DOHH2 (cell line): ENCODE measurements at regions not wholly inside any gene's neighbourhood (a gene's known extent, or its start where the extent isn't known, plus 50 kb on each side); places are given as distances from the start of the nearest gene placed in this dataset.
A peak's percentile ranks its signal among the peaks of the same experiment; 100 is the strongest.

ENCODE experiments used
- H3F3A ChIP-seq: fragments of 200-600 bp; sonication (generic), shearing (Covaris generic); 2 replicates; pipeline ENCODE4 v1.6.0; 2016; ENCODE audit warnings: antibody characterized with exemption, mild to moderate bottlenecking; ENCODE audit not compliant: control insufficient read depth, insufficient read depth
- H3K27ac ChIP-seq: fragments of 200-600 bp; sonication (generic); 2 replicates; pipeline ENCODE4 v1.5.1; 2014; ENCODE audit warnings: low read depth, mild to moderate bottlenecking, low read length, moderate library complexity
- H3K27me3 ChIP-seq: fragments of 200-600 bp; sonication (generic); 2 replicates; pipeline ENCODE4 v1.6.1; 2014; ENCODE audit warnings: mild to moderate bottlenecking, low read length, mixed read lengths; ENCODE audit not compliant: control insufficient read depth
- H3K36me3 ChIP-seq: fragments of 200-600 bp; sonication (generic); 2 replicates; pipeline ENCODE4 v1.6.1; 2014; ENCODE audit warnings: mild to moderate bottlenecking, low read length, moderate library complexity, mixed read lengths; ENCODE audit not compliant: control insufficient read depth
- H3K4me1 ChIP-seq: fragments of 200-600 bp; sonication (generic); 2 replicates; pipeline ENCODE4 v1.6.1; 2014; ENCODE audit warnings: mild to moderate bottlenecking, low read length, mixed read lengths; ENCODE audit not compliant: control insufficient read depth
- H3K4me2 ChIP-seq: fragments of 200-600 bp; sonication (generic); 2 replicates; pipeline ENCODE4 v1.6.0; 2014; ENCODE audit warnings: mild to moderate bottlenecking, low read length, moderate library complexity
- H3K4me3 ChIP-seq: fragments of 200-600 bp; sonication (generic); 2 replicates; pipeline ENCODE4 v1.5.1; 2014; ENCODE audit warnings: mild to moderate bottlenecking, low read length, mixed read lengths
- H3K79me2 ChIP-seq: fragments of 200-600 bp; sonication (generic); 2 replicates; pipeline ENCODE4 v1.6.1; 2014; ENCODE audit warnings: mild to moderate bottlenecking, low read length, mixed read lengths; ENCODE audit not compliant: control insufficient read depth
- H3K9me2 ChIP-seq: fragments of 200-600 bp; sonication (generic); replicated peaks from 2 replicates; pipeline ENCODE4 v1.6.1; 2014; ENCODE audit warnings: mild to moderate bottlenecking, low read length, mixed read lengths; ENCODE audit not compliant: control insufficient read depth
- H3K9me3 ChIP-seq: fragments of 200-600 bp; sonication (generic); 2 replicates; pipeline ENCODE4 v1.6.1; 2014; ENCODE audit warnings: antibody characterized with exemption, low read length, mixed read lengths; ENCODE audit not compliant: control insufficient read depth, insufficient read depth
- H4K20me1 ChIP-seq: fragments of 200-600 bp; sonication (generic); 2 replicates; pipeline ENCODE4 v1.6.0; 2014; ENCODE audit warnings: low read depth, mild to moderate bottlenecking, antibody characterized with exemption, low read length, moderate library complexity; ENCODE audit not compliant: control insufficient read depth, insufficient read depth
- EZH2phosphoT487 ChIP-seq: fragments of 200-600 bp; sonication (generic); IDR thresholded peaks from 2 replicates; pipeline ENCODE4 v1.6.1; 2017; ENCODE audit warnings: borderline replicate concordance, mild to moderate bottlenecking, antibody characterized with exemption, low read length, moderate library complexity, mixed read lengths
- TF ChIP-seq, protein P1 (sequence below): fragments of 200-600 bp; sonication (generic); IDR thresholded peaks from one replicate; pipeline ENCODE4 v1.5.1; 2014; ENCODE audit warnings: antibody characterized with exemption, mild to moderate bottlenecking, low read depth, low read length; ENCODE audit not compliant: poor library complexity, severe bottlenecking

DNA sequence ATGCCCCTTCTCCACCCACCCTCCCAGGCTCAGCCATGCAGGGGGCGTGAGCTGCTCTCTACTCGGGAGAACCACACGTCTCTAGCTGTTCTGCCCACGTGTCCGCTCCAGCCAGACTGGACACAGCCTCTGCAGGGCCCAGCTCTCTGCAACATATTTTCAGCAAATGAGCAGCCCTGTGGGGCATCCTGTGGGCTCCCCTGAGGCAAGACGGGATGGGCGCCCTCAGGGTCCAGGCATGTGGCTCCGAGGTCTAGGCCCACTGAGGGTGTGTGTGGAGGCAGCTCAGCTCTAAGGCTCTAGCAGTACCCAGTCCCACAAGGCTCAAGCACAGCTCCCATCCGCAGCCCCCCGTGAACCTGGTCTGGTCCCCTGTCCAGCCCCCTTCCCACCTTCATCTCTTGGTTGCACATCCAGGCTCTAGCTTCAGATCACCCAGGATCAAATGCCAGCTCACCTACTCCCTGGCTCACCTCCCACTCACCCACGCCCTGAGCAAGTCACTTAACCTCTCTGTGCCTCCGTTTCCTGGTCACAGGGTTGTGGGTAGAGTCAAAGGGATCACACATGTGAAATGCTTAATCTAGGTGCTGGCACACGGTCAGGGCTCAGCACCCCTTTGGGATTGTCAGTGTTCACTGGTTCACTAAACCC, 57.8 kb upstream of the TCF20 start:
- Histone ChIP-seq H4K20me1 (peaks cover 8% of the 10 kb centered on the region; the same call in 1 of the 2 replicates), H3K27ac (no peak overlapping the region), H3K9me2 (no peaks in the 10 kb centered on the region), H3K4me1 (peaks cover 23% of the 10 kb centered on the region), H3K79me2 (no peaks in the 10 kb centered on the region), H3F3A (no peaks in the 10 kb centered on the region), H3K4me3 (no peak overlapping the region), H3K9me3 (no peaks in the 10 kb centered on the region), H3K27me3 (0 out of 2 replicates have a peak, but pooled peaks cover 3% of the 10 kb centered on the region), H3K36me3 (no peaks in the 10 kb centered on the region), H3K4me2 (no peak overlapping the region)
- TF ChIP-seq, protein P1, sequence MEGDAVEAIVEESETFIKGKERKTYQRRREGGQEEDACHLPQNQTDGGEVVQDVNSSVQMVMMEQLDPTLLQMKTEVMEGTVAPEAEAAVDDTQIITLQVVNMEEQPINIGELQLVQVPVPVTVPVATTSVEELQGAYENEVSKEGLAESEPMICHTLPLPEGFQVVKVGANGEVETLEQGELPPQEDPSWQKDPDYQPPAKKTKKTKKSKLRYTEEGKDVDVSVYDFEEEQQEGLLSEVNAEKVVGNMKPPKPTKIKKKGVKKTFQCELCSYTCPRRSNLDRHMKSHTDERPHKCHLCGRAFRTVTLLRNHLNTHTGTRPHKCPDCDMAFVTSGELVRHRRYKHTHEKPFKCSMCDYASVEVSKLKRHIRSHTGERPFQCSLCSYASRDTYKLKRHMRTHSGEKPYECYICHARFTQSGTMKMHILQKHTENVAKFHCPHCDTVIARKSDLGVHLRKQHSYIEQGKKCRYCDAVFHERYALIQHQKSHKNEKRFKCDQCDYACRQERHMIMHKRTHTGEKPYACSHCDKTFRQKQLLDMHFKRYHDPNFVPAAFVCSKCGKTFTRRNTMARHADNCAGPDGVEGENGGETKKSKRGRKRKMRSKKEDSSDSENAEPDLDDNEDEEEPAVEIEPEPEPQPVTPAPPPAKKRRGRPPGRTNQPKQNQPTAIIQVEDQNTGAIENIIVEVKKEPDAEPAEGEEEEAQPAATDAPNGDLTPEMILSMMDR: no peak
- TF ChIP-seq EZH2phosphoT487: no peak

DNA sequence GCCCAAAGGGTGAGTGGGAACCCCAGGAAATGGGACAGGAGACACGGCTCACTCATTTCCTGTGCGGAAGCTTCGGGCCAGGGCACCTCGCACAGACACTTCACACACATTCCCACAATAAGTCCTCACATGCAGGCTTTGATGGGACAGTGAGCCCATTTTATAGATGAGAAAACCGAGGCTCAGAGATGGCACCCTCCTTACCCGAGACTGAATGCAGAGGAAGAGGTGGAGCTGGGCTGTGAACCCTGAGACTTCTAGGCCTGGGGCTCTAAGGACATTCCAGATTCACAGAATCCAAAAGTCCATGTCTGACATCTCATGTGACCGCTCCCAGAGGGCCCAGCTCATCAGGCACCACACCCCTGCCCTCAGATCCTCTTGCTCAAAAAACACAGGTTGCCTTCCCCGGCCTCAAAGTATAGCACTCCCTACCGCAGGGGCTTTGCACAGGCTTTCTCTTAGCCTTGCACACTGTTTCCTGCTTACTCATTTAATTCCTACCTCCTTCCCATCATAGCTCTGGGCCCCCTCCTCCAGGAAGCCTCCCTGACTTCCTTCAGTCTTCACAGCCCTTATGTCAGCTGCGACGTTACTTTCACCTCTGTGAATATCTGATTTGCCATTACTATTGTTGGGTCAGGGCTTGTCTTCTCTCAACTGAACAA, 57.1 kb upstream of the TCF20 start:
- H3K4me1 ChIP-seq: peaks cover 23% of the 10 kb centered on the region
- H3K9me2 ChIP-seq: no peaks in the 10 kb centered on the region
- no peak overlapping the region for H3K4me3 ChIP-seq
- no peaks in the 10 kb centered on the region for H3F3A ChIP-seq
- H3K27ac ChIP-seq: no peak overlapping the region
- H3K9me3 ChIP-seq: no peaks in the 10 kb centered on the region
- no peak for TF ChIP-seq EZH2phosphoT487
- TF ChIP-seq, protein P1: no peak
- peaks cover 8% of the 10 kb centered on the region; the same call in 1 of the 2 replicates for H4K20me1 ChIP-seq
- peak overlapping the region; percentile 5; the same call in 1 of the 2 replicates for H3K4me2 ChIP-seq
- H3K27me3 ChIP-seq: 0 out of 2 replicates have a peak, but pooled peaks cover 3% of the 10 kb centered on the region
- no peaks in the 10 kb centered on the region for H3K36me3 ChIP-seq
- H3K79me2 ChIP-seq: no peaks in the 10 kb centered on the region

DNA sequence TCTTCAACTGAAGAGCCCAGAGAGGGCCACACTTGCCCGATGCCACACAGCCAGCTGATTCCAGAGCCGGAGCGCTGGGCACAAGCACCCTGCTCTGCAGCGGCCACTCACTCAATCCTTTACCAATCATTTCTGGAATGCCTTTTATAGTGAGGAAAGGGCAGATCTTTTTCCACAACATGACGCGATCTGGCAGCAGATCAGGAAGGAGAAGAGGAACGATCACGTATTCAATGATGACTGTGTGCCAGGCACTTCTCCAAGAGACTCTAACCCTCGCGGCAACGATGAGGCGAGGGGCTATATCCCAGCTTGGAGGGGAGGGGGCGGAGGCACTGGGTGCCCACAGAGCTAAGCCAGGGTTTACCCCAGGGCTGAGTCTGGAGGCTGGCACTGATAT, 56.3 kb upstream of the TCF20 start:
- H3F3A ChIP-seq: no peaks in the 10 kb centered on the region
- TF ChIP-seq, protein P1: no peak
- no peak for TF ChIP-seq EZH2phosphoT487
- peaks cover 23% of the 10 kb centered on the region for H3K4me1 ChIP-seq
- H3K27ac ChIP-seq: no peak overlapping the region
- H3K9me3 ChIP-seq: no peaks in the 10 kb centered on the region
- peaks cover 8% of the 10 kb centered on the region; the same call in 1 of the 2 replicates for H4K20me1 ChIP-seq
- no peak overlapping the region for H3K4me3 ChIP-seq
- H3K79me2 ChIP-seq: no peaks in the 10 kb centered on the region
- H3K36me3 ChIP-seq: no peaks in the 10 kb centered on the region
- 0 out of 2 replicates have a peak, but pooled peaks cover 3% of the 10 kb centered on the region for H3K27me3 ChIP-seq
- H3K4me2 ChIP-seq: peak overlapping the region; percentile 5; the same call in 1 of the 2 replicates
- H3K9me2 ChIP-seq: no peaks in the 10 kb centered on the region
